GM19468 (cell line): ENCODE measurements at regions not wholly inside any gene's neighbourhood (a gene's known extent, or its start where the extent isn't known, plus 50 kb on each side); places are given as distances from the start of the nearest gene placed in this dataset.

Source experiments
- ATAC-seq: cut with Tn5 transposase; IDR thresholded peaks from one replicate; pipeline ENCODE4 v1.9.1; 2021; ENCODE audit warnings: mild to moderate bottlenecking, moderate library complexity, moderate number of reproducible peaks; ENCODE audit not compliant: unreplicated experiment; ENCODE audit errors: extremely low read depth

- no peak for ATAC-seq
These were observed 287.9 kb upstream of the ZNF608 start for GRCh38 chr5:125034331-125034730.

- ATAC-seq, result no peak
These were observed 290.1 kb upstream of the ZNF608 start for GRCh38 chr5:125036494-125036893.

GRCh38 chr5:125037020-125037419 lies 290.6 kb upstream of the ZNF608 start:
- ATAC-seq, result no peak

- ATAC-seq, result no peak
These were observed 291.1 kb upstream of the ZNF608 start for GRCh38 chr5:125037530-125037929.

DNA sequence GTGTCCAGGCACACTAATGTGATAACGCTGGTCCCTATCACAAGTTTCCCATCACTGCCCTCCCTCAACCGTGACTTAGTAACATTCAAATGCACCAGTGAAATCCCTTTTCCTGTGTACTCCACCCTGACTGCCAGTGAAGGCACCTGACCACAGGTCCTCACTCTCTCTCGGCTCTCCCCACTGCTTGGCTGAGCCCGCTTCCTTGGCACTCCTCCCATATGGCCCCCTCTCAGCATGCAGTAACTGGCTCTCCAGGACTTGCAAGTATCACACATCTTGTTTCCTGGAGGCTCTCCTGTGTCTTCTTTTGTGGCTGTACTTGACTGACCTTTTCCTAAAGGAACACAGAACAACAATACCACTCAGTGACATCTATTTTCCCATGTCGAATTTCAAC lies 292.0 kb upstream of the ZNF608 start:
- no peak for ATAC-seq

DNA sequence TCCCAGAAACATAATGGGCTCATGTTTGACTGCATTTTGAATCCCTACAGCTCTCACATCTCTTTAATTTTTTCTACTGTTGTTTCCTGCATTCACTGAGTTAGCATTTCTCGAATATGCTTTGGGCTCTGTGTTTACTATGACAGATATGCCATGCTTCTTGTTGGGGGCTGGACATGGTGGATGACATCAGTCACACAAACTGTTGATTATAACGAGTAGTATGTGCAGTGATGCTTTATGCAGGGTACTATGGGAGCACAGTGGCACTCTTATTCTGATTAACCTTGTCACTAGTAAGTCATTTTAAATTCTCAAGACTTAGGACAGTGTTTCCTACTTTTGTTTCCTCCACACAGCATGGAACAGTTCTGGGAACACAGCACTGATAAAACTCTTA lies 295.4 kb upstream of the ZNF608 start:
- no peak for ATAC-seq

- no peak for ATAC-seq
These were observed 295.9 kb upstream of the ZNF608 start for GRCh38 chr5:125042261-125042890.

GRCh38 chr5:125043781-125044391 lies 297.4 kb upstream of the ZNF608 start:
- no peak for ATAC-seq

- no peak for ATAC-seq
These were observed 298.2 kb upstream of the ZNF608 start for GRCh38 chr5:125044491-125045282.

GRCh38 chr5:125045646-125046045 lies 299.2 kb upstream of the ZNF608 start:
- no peak for ATAC-seq

GRCh38 chr5:125046838-125047237 lies 300.4 kb upstream of the ZNF608 start:
- ATAC-seq, result no peak

DNA sequence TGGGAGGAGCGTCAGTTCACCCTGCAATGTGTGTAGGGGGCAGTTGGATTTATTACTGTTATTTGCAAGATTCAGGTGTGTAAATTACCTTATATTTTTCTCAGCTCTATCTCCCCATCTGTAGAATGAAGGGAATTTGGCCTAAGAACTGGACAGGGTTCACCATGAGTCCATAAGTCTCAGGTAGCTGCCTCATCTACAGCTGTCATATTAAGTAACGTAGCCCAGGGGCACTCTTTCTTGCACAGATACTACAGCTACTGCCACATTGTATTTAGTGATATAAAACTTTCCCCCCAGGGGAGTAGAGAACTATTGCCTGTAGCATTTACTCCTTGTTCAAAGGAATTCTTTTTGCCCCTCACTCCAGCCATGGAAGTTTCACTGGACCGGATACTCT lies 301.4 kb upstream of the ZNF608 start:
- ATAC-seq, result no peak

DNA sequence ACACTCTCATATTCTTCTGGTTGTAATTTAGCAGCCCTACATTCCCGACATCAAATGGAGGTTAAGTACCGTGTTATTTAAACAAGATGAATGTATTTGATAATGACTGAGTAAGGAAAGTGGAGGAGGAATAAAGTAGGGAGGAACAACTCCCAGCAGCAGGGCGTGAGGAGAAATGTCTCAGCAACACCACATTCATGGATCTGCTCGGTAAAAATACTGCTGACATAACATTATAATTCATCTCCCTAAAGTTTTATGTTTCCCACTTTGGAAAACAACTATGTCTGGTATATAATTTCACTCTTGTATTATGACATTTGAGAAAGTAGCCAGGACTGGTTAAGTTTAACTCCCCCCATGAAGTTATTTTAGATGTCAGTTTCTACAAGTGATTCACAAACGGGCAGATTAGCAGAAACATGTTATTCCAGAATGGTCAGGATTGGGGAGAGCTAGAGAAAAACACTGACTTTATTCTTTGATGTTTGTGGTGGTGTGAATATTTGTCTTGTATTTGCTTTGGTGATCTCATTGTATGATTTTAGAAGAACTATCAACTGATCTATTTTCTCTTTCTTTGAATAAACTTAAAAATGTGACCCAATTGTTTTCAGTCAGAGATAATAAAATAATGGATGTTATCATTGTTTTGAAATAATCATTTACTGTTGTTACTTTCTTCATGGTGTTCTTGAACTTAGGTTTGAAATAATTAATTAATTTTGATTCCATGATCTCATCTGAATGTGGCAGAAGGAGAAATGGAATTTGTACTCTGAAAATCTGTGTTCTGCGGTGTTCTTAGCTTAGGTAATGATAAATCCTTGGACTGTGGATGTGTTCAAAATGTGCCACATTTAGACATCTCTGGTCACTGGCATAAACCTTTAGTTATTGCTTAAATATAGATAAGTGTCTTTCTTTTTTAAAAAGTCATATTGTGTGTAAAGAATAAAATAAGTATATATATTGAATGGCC lies 303.6 kb upstream of the ZNF608 start:
- no peak for ATAC-seq

GRCh38 chr5:125050926-125051325 lies 304.5 kb upstream of the ZNF608 start:
- ATAC-seq, result no peak

- ATAC-seq, result no peak
These were observed 306.1 kb upstream of the ZNF608 start for GRCh38 chr5:125052584-125052983.

GRCh38 chr5:125053179-125053578 lies 306.7 kb upstream of the ZNF608 start:
- ATAC-seq, result no peak

GRCh38 chr5:125054146-125054545 lies 307.7 kb upstream of the ZNF608 start:
- ATAC-seq, result no peak

DNA sequence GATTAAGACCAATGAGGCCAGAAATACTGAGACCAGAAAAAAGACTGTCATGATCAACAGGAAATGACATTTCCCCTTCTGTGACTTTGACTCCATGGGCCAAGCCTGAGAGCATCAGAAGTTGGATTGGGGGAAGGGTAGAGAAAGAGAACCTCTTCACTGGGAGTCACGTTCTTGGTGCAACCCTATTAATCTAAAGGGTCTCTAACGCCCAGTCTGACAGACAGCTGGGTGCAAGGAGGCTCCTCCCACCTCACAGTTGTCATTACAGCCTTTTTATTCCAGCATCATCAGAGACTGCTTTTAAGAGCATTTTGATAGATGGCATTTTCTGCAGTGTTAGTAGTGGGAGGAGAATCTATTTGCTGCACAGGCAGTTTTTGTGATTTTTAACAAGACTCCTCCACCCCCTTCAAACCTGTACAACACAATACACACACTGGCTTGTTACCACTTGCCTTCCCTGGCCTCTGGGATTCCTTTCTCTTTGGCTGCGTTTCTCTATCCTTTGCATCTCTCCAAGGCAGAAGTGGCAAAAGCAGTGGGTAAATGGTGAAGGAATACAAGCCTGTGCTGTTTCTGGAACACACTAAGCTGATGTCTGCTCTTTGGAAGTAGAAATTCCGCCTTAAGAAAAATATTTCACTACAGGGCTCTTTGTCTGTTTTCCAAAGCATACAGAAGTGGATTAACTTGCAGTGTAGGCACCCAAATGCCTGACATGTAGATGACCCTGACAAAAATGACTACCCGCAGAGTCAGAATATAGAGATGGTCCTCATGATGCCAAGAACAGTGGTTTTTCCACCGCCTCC lies 310.4 kb upstream of the ZNF608 start:
- no peak for ATAC-seq
